ENCODE measurements at regions not wholly inside any gene's neighbourhood (a gene's known extent, or its start where the extent isn't known, plus 50 kb on each side); places are given as distances from the start of the nearest gene placed in this dataset.

GRCh38 chr10:9926003-9926402 is 1091.7 kb upstream of the CELF2 start:
- no peaks in the 10 kb centered on the region for H3K9me2 ChIP-seq (replicated peaks; ENCODE audit: insufficient read depth)
- no peaks in the 10 kb centered on the region for H3K36me3 ChIP-seq (replicated peaks; ENCODE audit: insufficient read depth, low read depth)
- 89% methylated on average over 3 of the region's 3 CpGs for WGBS (ENCODE audit: low lambda C conversion rate, missing lambda C conversion rate)
- H3K79me2 ChIP-seq, result no peaks in the 10 kb centered on the region
- no peak overlapping the region for H3K4me2 ChIP-seq
- no peaks in the 10 kb centered on the region for H3K4me1 ChIP-seq (ENCODE audit: insufficient read depth)
- no peak overlapping the region for H2AFZ ChIP-seq
- no peak overlapping the region for H3K4me3 ChIP-seq
- no peaks in the 10 kb centered on the region for H3K27me3 ChIP-seq
- H3K27ac ChIP-seq, result no peak overlapping the region
- TF ChIP-seq EZH2phosphoT487 (IDR thresholded peaks at IDR 0.05; ENCODE audit: low read depth, severe bottlenecking, unreplicated experiment), result no peak
- TF ChIP-seq EZH2 (IDR thresholded peaks at IDR 0.05; ENCODE audit: borderline replicate concordance), result no peak
- TF ChIP-seq CTCF (IDR thresholded peaks at IDR 0.05; ENCODE audit: poor library complexity), result no peak
- H4K20me1 ChIP-seq (ENCODE audit: insufficient read depth, poor library complexity, severe bottlenecking), result no peaks in the 10 kb centered on the region
- no peak for DNase-seq (ENCODE audit: low spot score)
- H3K9me3 ChIP-seq (ENCODE audit: low read depth), result no peaks in the 10 kb centered on the region

- Histone ChIP-seq H3K9me2 (replicated peaks; ENCODE audit: insufficient read depth) (no peaks in the 10 kb centered on the region), H3K27ac (no peak overlapping the region)
- TF ChIP-seq EZH2phosphoT487 (IDR thresholded peaks at IDR 0.05; ENCODE audit: low read depth, severe bottlenecking, unreplicated experiment), result no peak
- TF ChIP-seq CTCF (IDR thresholded peaks at IDR 0.05; ENCODE audit: poor library complexity), result no peak
- no peak for TF ChIP-seq EZH2 (IDR thresholded peaks at IDR 0.05; ENCODE audit: borderline replicate concordance)
Observed at GRCh38 chr10:9926881-9927280, 1090.8 kb upstream of the CELF2 start.

GRCh38 chr10:9939716-9940115 is 1078.0 kb upstream of the CELF2 start:
- Histone ChIP-seq H3K9me2 (replicated peaks; ENCODE audit: insufficient read depth) (no peaks in the 10 kb centered on the region), H3K4me2 (no peak overlapping the region), H3K27me3 (no peaks in the 10 kb centered on the region), H3K79me2 (no peaks in the 10 kb centered on the region), H2AFZ (no peak overlapping the region), H3K27ac (no peak overlapping the region), H4K20me1 (ENCODE audit: insufficient read depth, poor library complexity, severe bottlenecking) (no peaks in the 10 kb centered on the region), H3K9me3 (ENCODE audit: low read depth) (no peaks in the 10 kb centered on the region), H3K4me3 (no peak overlapping the region), H3K36me3 (replicated peaks; ENCODE audit: insufficient read depth, low read depth) (peaks cover 3% of the 10 kb centered on the region), H3K4me1 (ENCODE audit: insufficient read depth) (no peaks in the 10 kb centered on the region)
- DNase-seq (ENCODE audit: low spot score), result no peak
- 88% methylated on average over 2 of the region's 2 CpGs for WGBS (ENCODE audit: low lambda C conversion rate, missing lambda C conversion rate)
- TF ChIP-seq EZH2 (IDR thresholded peaks at IDR 0.05; ENCODE audit: borderline replicate concordance) (no peak), EZH2phosphoT487 (IDR thresholded peaks at IDR 0.05; ENCODE audit: low read depth, severe bottlenecking, unreplicated experiment) (no peak), CTCF (IDR thresholded peaks at IDR 0.05; ENCODE audit: poor library complexity) (no peak)

More at GRCh38 chr10:9926881-9927280, 1090.8 kb upstream of the CELF2 start:
- Histone ChIP-seq H2AFZ (no peak overlapping the region), H3K79me2 (no peaks in the 10 kb centered on the region), H3K4me3 (no peak overlapping the region), H4K20me1 (ENCODE audit: insufficient read depth, poor library complexity, severe bottlenecking) (no peaks in the 10 kb centered on the region), H3K4me2 (no peak overlapping the region), H3K9me3 (ENCODE audit: low read depth) (no peaks in the 10 kb centered on the region), H3K36me3 (replicated peaks; ENCODE audit: insufficient read depth, low read depth) (no peaks in the 10 kb centered on the region), H3K4me1 (ENCODE audit: insufficient read depth) (no peaks in the 10 kb centered on the region), H3K27me3 (no peaks in the 10 kb centered on the region)
- DNase-seq (ENCODE audit: low spot score), result no peak
- WGBS (ENCODE audit: low lambda C conversion rate, missing lambda C conversion rate), result 77% methylated on average over 2 of the region's 2 CpGs

GRCh38 chr10:9944690-9945089 is 1073.0 kb upstream of the CELF2 start:
- H3K79me2 ChIP-seq, result no peaks in the 10 kb centered on the region
- no peak overlapping the region for H3K4me2 ChIP-seq
- no peaks in the 10 kb centered on the region for H4K20me1 ChIP-seq (ENCODE audit: insufficient read depth, poor library complexity, severe bottlenecking)
- H3K4me3 ChIP-seq, result no peak overlapping the region
- no peak overlapping the region for H2AFZ ChIP-seq
- no peak for DNase-seq (ENCODE audit: low spot score)
- no peaks in the 10 kb centered on the region for H3K9me2 ChIP-seq (replicated peaks; ENCODE audit: insufficient read depth)
- no peak for TF ChIP-seq CTCF (IDR thresholded peaks at IDR 0.05; ENCODE audit: poor library complexity)
- no peak for TF ChIP-seq EZH2phosphoT487 (IDR thresholded peaks at IDR 0.05; ENCODE audit: low read depth, severe bottlenecking, unreplicated experiment)
- no peak for TF ChIP-seq EZH2 (IDR thresholded peaks at IDR 0.05; ENCODE audit: borderline replicate concordance)
- peaks cover 2% of the 10 kb centered on the region for H3K36me3 ChIP-seq (replicated peaks; ENCODE audit: insufficient read depth, low read depth)
- H3K27ac ChIP-seq, result no peak overlapping the region
- no peaks in the 10 kb centered on the region for H3K27me3 ChIP-seq
- no peaks in the 10 kb centered on the region for H3K9me3 ChIP-seq (ENCODE audit: low read depth)
- no peaks in the 10 kb centered on the region for H3K4me1 ChIP-seq (ENCODE audit: insufficient read depth)
